Gastroesophageal sphincter (tissue), 4 donors: ENCODE measurements at regions not wholly inside any gene's neighbourhood (a gene's known extent, or its start where the extent isn't known, plus 50 kb on each side); places are given as distances from the start of the nearest gene placed in this dataset.
"Not testable (repeated sequence)": the region's sequence is repeated elsewhere in the genome, so short reads cannot be mapped to it uniquely, and the experiment has no call there.

Source experiments
- ATAC-seq: fragments of 150-250 bp; one replicate; pipeline ENCODE4 v1.9.1; 2016; ENCODE audit warnings: mild to moderate bottlenecking, moderate library complexity
- H3K27ac ChIP-seq, 4 donors: fragments of 200-600 bp; sonication (generic) in 3 of 4; 1 replicate in 3 of 4; 2 replicates in 1 of 4; pipeline ENCODE4 v1.5.1; 2016 to 2019
- H3K27me3 ChIP-seq: fragments of 200-600 bp; sonication (generic); one replicate; pipeline ENCODE4 v1.5.1; 2019
- H3K36me3 ChIP-seq, 2 donors: fragments of 200-600 bp; sonication (generic); one replicate each; pipeline ENCODE4 v1.5.1; 2019; ENCODE audit warnings: control low read depth in 1 of 2
- H3K4me1 ChIP-seq, 3 donors: fragments of 200-600 bp; sonication (generic); 1 replicate in 2 of 3; 2 replicates in 1 of 3; pipeline ENCODE4 v1.5.1; 2016 to 2019; ENCODE audit warnings: control low read depth in 2 of 3
- H3K4me3 ChIP-seq, 2 donors: fragments of 200-600 bp; sonication (generic); one replicate each; pipeline ENCODE4 v1.5.1; 2019; ENCODE audit warnings: mild to moderate bottlenecking in 1 of 2, moderate library complexity in 1 of 2
- H3K9me3 ChIP-seq, 3 donors: fragments of 200-600 bp; sonication (generic); one replicate each; pipeline ENCODE4 v1.5.1; 2017 to 2019; ENCODE audit warnings: control low read depth in 2 of 3
- CTCF ChIP-seq, 4 experiments: fragments of 200-600 bp in 2 of 4; fragments of 450-650 bp in 2 of 4; sonication (generic) in 1 of 4; IDR thresholded peaks; one replicate each; pipeline ENCODE4 v1.5.1; 2017 to 2019; ENCODE audit warnings: antibody characterized with exemption in 4 of 4, mild to moderate bottlenecking in 2 of 4, moderate library complexity in 2 of 4
- EP300 ChIP-seq: sonication (generic); formaldehyde crosslinking; IDR thresholded peaks from one replicate; pipeline ENCODE4 v1.6.1; 2017; ENCODE audit warnings: antibody characterized with exemption, mild to moderate bottlenecking
- POLR2A ChIP-seq, 2 donors: fragments of 450-650 bp; IDR thresholded peaks; one replicate each; pipeline ENCODE4 v1.6.1; 2017; ENCODE audit warnings: antibody characterized with exemption in 2 of 2, mild to moderate bottlenecking in 2 of 2, moderate library complexity in 1 of 2
- POLR2AphosphoS5 ChIP-seq: sonication (generic); formaldehyde crosslinking; IDR thresholded peaks from one replicate; pipeline ENCODE4 v1.6.1; 2017; ENCODE audit warnings: antibody characterized with exemption
- WGBS, 2 donors: methylation state at CpG; one replicate each; pipeline ENCODE4 v1.1.5; 2018; ENCODE audit warnings: low coverage in 1 of 2; 5-methylcytosine and 5-hydroxymethylcytosine counted together

- H3K27me3 ChIP-seq = no peaks in the 10 kb centered on the region
- H3K4me1 ChIP-seq = no peaks in the 10 kb centered on the region
- no peak overlapping the region for H3K27ac ChIP-seq
- no peak for ATAC-seq
- H3K36me3 ChIP-seq = no peaks in the 10 kb centered on the region
- no peak overlapping the region for H3K4me3 ChIP-seq
- peaks cover 0 to 19% (median 0%) of the 10 kb centered on the region in 3 donors for H3K9me3 ChIP-seq
- WGBS, 2 donors = 85 to 87% methylated on average over 15 to 18 of the region's 18 CpGs
- TF ChIP-seq EP300 (no peak), POLR2A (IDR thresholded peaks at IDR 0.05) (no peak), POLR2AphosphoS5 (no peak), CTCF (IDR thresholded peaks at IDR 0.05) (no peak)
Measured at GRCh38 chr16:10277597-10277996, 95.4 kb upstream of the GRIN2A start.

- TF ChIP-seq POLR2A (IDR thresholded peaks at IDR 0.05) (no peak), EP300 (no peak)
- no peak overlapping the region for H3K4me3 ChIP-seq
- 20 to 44% methylated on average over 2 to 10 of the region's 11 CpGs for WGBS, 2 donors
- H3K9me3 ChIP-seq = peaks cover 0 to 19% (median 0%) of the 10 kb centered on the region in 3 donors
- no peaks in the 10 kb centered on the region for H3K4me1 ChIP-seq
- H3K27ac ChIP-seq = no peak overlapping the region
- no peaks in the 10 kb centered on the region for H3K36me3 ChIP-seq
- no peaks in the 10 kb centered on the region for H3K27me3 ChIP-seq
- ATAC-seq = no peak
Measured at GRCh38 chr16:10280262-10281170, 98.3 kb upstream of the GRIN2A start.

- H3K27ac ChIP-seq = no peak overlapping the region
- WGBS, 2 donors = 47 to 54% methylated on average over 3 of the region's 3 CpGs
Measured at GRCh38 chr16:10282367-10282766, 100.1 kb upstream of the GRIN2A start.

GRCh38 chr16:10283246-10283645 lies 101.0 kb upstream of the GRIN2A start:
- not testable (repeated sequence) for H3K27ac ChIP-seq, H3K36me3 ChIP-seq, H3K4me1 ChIP-seq, H3K27me3 ChIP-seq, H3K4me3 ChIP-seq, ATAC-seq, H3K9me3 ChIP-seq
- 58 to 80% methylated on average over 1 to 7 of the region's 8 CpGs for WGBS, 2 donors

More at GRCh38 chr16:10282367-10282766, 100.1 kb upstream of the GRIN2A start:
- Histone ChIP-seq H3K4me1 (no peaks in the 10 kb centered on the region), H3K9me3 (peaks cover 0 to 17% (median 0%) of the 10 kb centered on the region in 3 donors), H3K36me3 (no peaks in the 10 kb centered on the region), H3K4me3 (no peak overlapping the region), H3K27me3 (no peaks in the 10 kb centered on the region)
- ATAC-seq = no peak
- no peak for TF ChIP-seq POLR2AphosphoS5
- no peak for TF ChIP-seq CTCF (IDR thresholded peaks at IDR 0.05)

GRCh38 chr16:10290467-10291105 lies 95.3 kb upstream of the ATF7IP2 start:
- WGBS, 2 donors = 91 to 100% methylated on average over 1 of the region's 2 CpGs
- not testable (repeated sequence) for H3K27ac ChIP-seq, H3K4me3 ChIP-seq, ATAC-seq, H3K27me3 ChIP-seq, H3K4me1 ChIP-seq, H3K36me3 ChIP-seq
- H3K9me3 ChIP-seq = peaks cover 0 to 21% (median 2%) of the 10 kb centered on the region in 3 donors

GRCh38 chr16:10292197-10292596 lies 93.7 kb upstream of the ATF7IP2 start:
- not testable (repeated sequence) for H3K4me1 ChIP-seq, H3K27ac ChIP-seq, H3K4me3 ChIP-seq, ATAC-seq, H3K36me3 ChIP-seq, H3K27me3 ChIP-seq
- H3K9me3 ChIP-seq = peaks cover 0 to 21% (median 2%) of the 10 kb centered on the region in 3 donors
- 100% methylated on average over 1 of the region's 9 CpGs; no CpG with 5 or more reads in 1 of the 2 donors for WGBS, 2 donors

GRCh38 chr16:10292976-10293375 lies 92.9 kb upstream of the ATF7IP2 start:
- H3K9me3 ChIP-seq = peaks cover 0 to 21% (median 2%) of the 10 kb centered on the region in 3 donors
- not testable (repeated sequence) for ATAC-seq, H3K27ac ChIP-seq, H3K36me3 ChIP-seq, H3K4me3 ChIP-seq, H3K27me3 ChIP-seq, H3K4me1 ChIP-seq
- 74 to 86% methylated on average over 5 of the region's 5 CpGs for WGBS, 2 donors

GRCh38 chr16:10294153-10294552 lies 91.7 kb upstream of the ATF7IP2 start:
- H3K36me3 ChIP-seq, ATAC-seq, H3K27ac ChIP-seq, H3K4me1 ChIP-seq, H3K4me3 ChIP-seq, H3K27me3 ChIP-seq: not testable (repeated sequence)
- peaks cover 0 to 21% (median 2%) of the 10 kb centered on the region in 3 donors for H3K9me3 ChIP-seq
- 63 to 79% methylated on average over 2 to 3 of the region's 3 CpGs for WGBS, 2 donors
